ENCODE measurements at regions not wholly inside any gene's neighbourhood (a gene's known extent, or its start where the extent isn't known, plus 50 kb on each side); places are given as distances from the start of the nearest gene placed in this dataset.
A peak's percentile ranks its signal among the peaks of the same experiment; 100 is the strongest.

GRCh38 chr19:28468701-28469459 is 744.1 kb downstream of the UQCRFS1 start:
- no TSS peak for BruUV-seq (replicated peaks)
- Mint-ChIP-seq H3K4me3 (ENCODE audit: unreplicated experiment) (no peak overlapping the region), H3K4me1 (ENCODE audit: insufficient read depth, unreplicated experiment) (no peaks in the 10 kb centered on the region), H3K9me3 (ENCODE audit: unreplicated experiment) (peaks cover 40% of the 10 kb centered on the region), H3K27ac (ENCODE audit: low read depth, unreplicated experiment) (no peak overlapping the region), H3K27me3 (ENCODE audit: insufficient read depth, unreplicated experiment) (no peaks in the 10 kb centered on the region), H3K36me3 (ENCODE audit: insufficient read depth, unreplicated experiment) (no peaks in the 10 kb centered on the region)
- CTCF ChIA-PET = no interaction called here
- POLR2A ChIA-PET = no interaction called here
- intact Hi-C loops (cut with micrococcal nuclease) = loop anchor here (5.0 kb wide), 1 partner anchor 163 kb away; no protein-coding TSS in a partner anchor
- no peak for DNase-seq (ENCODE audit: unreplicated experiment)
- TF ChIP-seq, protein P1, sequence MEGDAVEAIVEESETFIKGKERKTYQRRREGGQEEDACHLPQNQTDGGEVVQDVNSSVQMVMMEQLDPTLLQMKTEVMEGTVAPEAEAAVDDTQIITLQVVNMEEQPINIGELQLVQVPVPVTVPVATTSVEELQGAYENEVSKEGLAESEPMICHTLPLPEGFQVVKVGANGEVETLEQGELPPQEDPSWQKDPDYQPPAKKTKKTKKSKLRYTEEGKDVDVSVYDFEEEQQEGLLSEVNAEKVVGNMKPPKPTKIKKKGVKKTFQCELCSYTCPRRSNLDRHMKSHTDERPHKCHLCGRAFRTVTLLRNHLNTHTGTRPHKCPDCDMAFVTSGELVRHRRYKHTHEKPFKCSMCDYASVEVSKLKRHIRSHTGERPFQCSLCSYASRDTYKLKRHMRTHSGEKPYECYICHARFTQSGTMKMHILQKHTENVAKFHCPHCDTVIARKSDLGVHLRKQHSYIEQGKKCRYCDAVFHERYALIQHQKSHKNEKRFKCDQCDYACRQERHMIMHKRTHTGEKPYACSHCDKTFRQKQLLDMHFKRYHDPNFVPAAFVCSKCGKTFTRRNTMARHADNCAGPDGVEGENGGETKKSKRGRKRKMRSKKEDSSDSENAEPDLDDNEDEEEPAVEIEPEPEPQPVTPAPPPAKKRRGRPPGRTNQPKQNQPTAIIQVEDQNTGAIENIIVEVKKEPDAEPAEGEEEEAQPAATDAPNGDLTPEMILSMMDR (IDR thresholded peaks at IDR 0.05; ENCODE audit: unreplicated experiment) = no peak

GRCh38 chr19:28466107-28467045 is 746.6 kb downstream of the UQCRFS1 start:
- ChIA-PET POLR2A (no interaction called here), CTCF (interaction anchor here (0.8 to 1.1 kb wide), 2 partner anchors 11 to 125 kb away, joined by 3 to 4 read pairs; no protein-coding TSS in a partner anchor)
- no peak overlapping the region for H3K27ac Mint-ChIP-seq (ENCODE audit: low read depth, unreplicated experiment)
- H3K27me3 Mint-ChIP-seq (ENCODE audit: insufficient read depth, unreplicated experiment) = no peaks in the 10 kb centered on the region
- H3K4me1 Mint-ChIP-seq (ENCODE audit: insufficient read depth, unreplicated experiment) = no peaks in the 10 kb centered on the region
- intact Hi-C loops (cut with micrococcal nuclease) = loop anchor here (5.0 kb wide), 1 partner anchor 166 kb away; no protein-coding TSS in a partner anchor
- peaks cover 26% of the 10 kb centered on the region for H3K9me3 Mint-ChIP-seq (ENCODE audit: unreplicated experiment)
- no TSS peak for BruUV-seq (replicated peaks)
- peak; percentile 0 for DNase-seq (ENCODE audit: unreplicated experiment)
- H3K36me3 Mint-ChIP-seq (ENCODE audit: insufficient read depth, unreplicated experiment) = no peaks in the 10 kb centered on the region
- no peak overlapping the region for H3K4me3 Mint-ChIP-seq (ENCODE audit: unreplicated experiment)
- TF ChIP-seq, protein P1 (IDR thresholded peaks at IDR 0.05; ENCODE audit: unreplicated experiment) = peak; percentile 23

DNA sequence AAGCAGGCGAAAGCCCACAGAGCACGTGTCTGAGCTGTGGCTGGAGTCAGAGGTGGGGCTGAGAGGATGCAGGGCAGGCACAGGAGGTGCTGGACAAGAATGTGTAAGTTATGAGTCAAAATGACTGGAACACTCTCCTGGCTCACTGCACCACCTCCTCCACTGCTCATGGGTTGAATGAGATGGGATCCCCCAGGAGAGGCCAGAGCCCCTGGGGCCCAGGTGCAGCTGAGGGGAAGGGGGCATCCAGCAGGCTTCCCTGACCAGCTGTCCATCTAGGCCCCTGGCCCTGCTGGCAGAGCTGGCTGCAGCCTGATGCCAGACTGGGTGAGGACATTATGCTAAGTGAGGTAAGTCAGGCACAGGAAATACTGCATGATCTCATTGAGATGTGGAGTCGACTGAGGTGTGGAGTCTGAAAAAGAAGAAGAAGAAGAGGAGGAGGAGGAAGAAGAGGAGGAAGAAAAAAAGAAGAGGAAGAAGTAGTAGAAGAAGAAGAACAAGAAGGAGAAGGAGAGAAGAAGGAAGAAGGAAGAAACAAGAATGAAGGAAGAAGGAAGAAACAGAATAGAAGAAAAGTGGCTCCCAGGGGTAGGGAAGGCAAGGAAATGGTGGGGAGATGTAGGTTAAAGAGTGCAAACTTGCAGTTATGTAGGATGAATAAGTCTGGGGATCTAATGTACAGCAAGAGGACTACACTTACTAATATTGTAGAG is 747.4 kb downstream of the UQCRFS1 start:
- BruUV-seq (replicated peaks) = no TSS peak

More for the DNA sequence above, 747.4 kb downstream of the UQCRFS1 start:
- intact Hi-C loops (cut with micrococcal nuclease) = loop anchor here (5.0 kb wide), 1 partner anchor 167 kb away; no protein-coding TSS in a partner anchor
- ChIA-PET CTCF (interaction anchor here (0.6 to 1.2 kb wide), 2 partner anchors 244 to 764 kb away, joined by 3 to 5 read pairs; no protein-coding TSS in a partner anchor), POLR2A (no interaction called here)
- H3K4me3 Mint-ChIP-seq (ENCODE audit: unreplicated experiment) = no peak overlapping the region
- TF ChIP-seq, protein P1 (IDR thresholded peaks at IDR 0.05; ENCODE audit: unreplicated experiment) = no peak
- H3K36me3 Mint-ChIP-seq (ENCODE audit: insufficient read depth, unreplicated experiment) = no peaks in the 10 kb centered on the region
- H3K4me1 Mint-ChIP-seq (ENCODE audit: insufficient read depth, unreplicated experiment) = no peaks in the 10 kb centered on the region
- DNase-seq (ENCODE audit: unreplicated experiment) = no peak
- no peak overlapping the region for H3K27ac Mint-ChIP-seq (ENCODE audit: low read depth, unreplicated experiment)
- H3K9me3 Mint-ChIP-seq (ENCODE audit: unreplicated experiment) = peaks cover 26% of the 10 kb centered on the region
- no peaks in the 10 kb centered on the region for H3K27me3 Mint-ChIP-seq (ENCODE audit: insufficient read depth, unreplicated experiment)
